SK-N-SH (cell line): ENCODE measurements at regions not wholly inside any gene's neighbourhood (a gene's known extent, or its start where the extent isn't known, plus 50 kb on each side); places are given as distances from the start of the nearest gene placed in this dataset.

Experiments used
- CTCF ChIA-PET: fragments of 300-600, 350-600 bp; formaldehyde crosslinking; extraction: SDS; loops from one replicate; lab custom pipeline; 2021; lab: Yijun Ruan, JAX
- POLR2A ChIA-PET: fragments of 350-600 bp; sonication (Branson Sonifier 250); formaldehyde crosslinking; extraction: SDS; loops from one replicate; lab custom pipeline; 2020; ENCODE audit warnings: antibody characterized with exemption, inconsistent platforms; lab: Yijun Ruan, JAX
- DNase-seq: peaks from one replicate; pipeline ENCODE4 v3.0.0; 2012
- H2AFZ ChIP-seq: fragments of 200-600 bp; sonication (generic); 2 replicates; pipeline ENCODE4 v1.8.1; 2016; ENCODE audit warnings: antibody characterized with exemption, mild to moderate bottlenecking, low read depth
- H3F3A ChIP-seq: fragments of 200-600 bp; sonication (generic); replicated peaks from 2 replicates; pipeline ENCODE3; 2016; ENCODE audit warnings: antibody characterized with exemption, mild to moderate bottlenecking; ENCODE audit not compliant: insufficient read depth
- H3K27ac ChIP-seq, 2 experiments: fragments of 200-500 bp in 1 of 2; fragments of 200-600 bp in 1 of 2; sonication (Bioruptor generic) in 1 of 2; sonication (generic), shearing (Covaris generic) in 1 of 2; 2 replicates each; pipeline versions ENCODE4 v1.5.1 to v1.6.1; 2014 to 2016; ENCODE audit warnings: low read depth in 2 of 2, inconsistent platforms in 1 of 2, low read length in 1 of 2, mild to moderate bottlenecking in 1 of 2, mixed read lengths in 1 of 2
- H3K27me3 ChIP-seq: fragments of 200-600 bp; sonication (generic), shearing (Covaris generic); 2 replicates; pipeline ENCODE4 v1.6.1; 2016; ENCODE audit warnings: mixed run types; ENCODE audit not compliant: insufficient read depth
- H3K36me3 ChIP-seq, 2 experiments: fragments of 200-500 bp in 1 of 2; fragments of 200-600 bp in 1 of 2; sonication (Bioruptor generic) in 1 of 2; sonication (generic) in 1 of 2; replicated peaks in 1 of 2; 2 replicates each; pipeline versions ENCODE3 to v1.5.1; 2014 to 2016; ENCODE audit warnings: low read length in 1 of 2, mild to moderate bottlenecking in 1 of 2; ENCODE audit not compliant: insufficient read depth in 2 of 2, control insufficient read depth in 1 of 2
- H3K4me1 ChIP-seq, 2 experiments: fragments of 200-500 bp in 1 of 2; fragments of 200-600 bp in 1 of 2; sonication (Bioruptor generic) in 1 of 2; sonication (generic), shearing (Covaris generic) in 1 of 2; 2 replicates each; pipeline versions ENCODE4 v1.5.1 to v1.6.1; 2014 to 2016; ENCODE audit warnings: low read depth in 1 of 2, low read length in 1 of 2, mixed run types in 1 of 2; ENCODE audit not compliant: insufficient read depth in 2 of 2, control insufficient read depth in 1 of 2
- H3K4me2 ChIP-seq: fragments of 200-600 bp; sonication (generic), shearing (Covaris generic); 2 replicates; pipeline ENCODE4 v1.6.1; 2017; ENCODE audit warnings: mixed run types
- H3K4me3 ChIP-seq, 2 experiments: fragments of 200-500 bp in 1 of 2; fragments of 200-600 bp in 1 of 2; sonication (Bioruptor generic) in 1 of 2; sonication (generic), shearing (Covaris generic) in 1 of 2; 2 replicates each; pipeline versions ENCODE4 v1.5.1 to v1.8.1; 2014 to 2016; ENCODE audit warnings: low read depth in 2 of 2, inconsistent platforms in 1 of 2, low read length in 1 of 2, mild to moderate bottlenecking in 1 of 2, mixed read lengths in 1 of 2, moderate library complexity in 1 of 2
- H3K79me2 ChIP-seq: fragments of 200-600 bp; sonication (generic); 2 replicates; pipeline ENCODE4 v1.8.1; 2017; ENCODE audit warnings: mild to moderate bottlenecking; ENCODE audit not compliant: insufficient read depth
- H3K9ac ChIP-seq: fragments of 200-600 bp; sonication (generic); 2 replicates; pipeline ENCODE4 v1.6.1; 2017; ENCODE audit warnings: mixed run types
- H3K9me2 ChIP-seq: fragments of 200-600 bp; sonication (generic); 2 replicates; pipeline ENCODE4 v1.6.1; 2017; ENCODE audit warnings: mixed run types
- H3K9me3 ChIP-seq: fragments of 200-600 bp; sonication (generic); 2 replicates; pipeline ENCODE4 v1.6.1; 2017; ENCODE audit warnings: mixed run types, mild to moderate bottlenecking, moderate library complexity
- H4K20me1 ChIP-seq: fragments of 200-600 bp; sonication (generic); 2 replicates; pipeline ENCODE4 v1.6.1; 2017; ENCODE audit warnings: mild to moderate bottlenecking, mixed run types; ENCODE audit not compliant: insufficient read depth
- CHD2 ChIP-seq: fragments of 150-350 bp; IDR thresholded peaks from 2 replicates; pipeline ENCODE4 v1.6.1; 2018; ENCODE audit warnings: low read length; ENCODE audit not compliant: partially characterized antibody
- CTCF ChIP-seq: fragments of 200-600 bp; sonication (generic); IDR thresholded peaks from 2 replicates; pipeline ENCODE4 v1.6.1; 2017; ENCODE audit warnings: antibody characterized with exemption, mild to moderate bottlenecking, moderate library complexity
- EP300 ChIP-seq, 2 experiments: IDR thresholded peaks; 2 replicates each; pipeline versions ENCODE4 v1.4.0 to v1.6.1; 2012; ENCODE audit warnings: borderline replicate concordance in 1 of 2, low read depth in 1 of 2, low read length in 1 of 2
- FOSL2 ChIP-seq: IDR thresholded peaks from 2 replicates; pipeline ENCODE4 v1.4.0; 2012; ENCODE audit warnings: low read depth, mild to moderate bottlenecking, moderate library complexity, borderline replicate concordance
- FOXJ3 ChIP-seq: sonication (generic); formaldehyde crosslinking; IDR thresholded peaks from 2 replicates; pipeline ENCODE4 v1.5.1; 2020; ENCODE audit warnings: mild to moderate bottlenecking, missing genetic modification reagents
- GATA2 ChIP-seq: sonication (generic); formaldehyde crosslinking; IDR thresholded peaks from 2 replicates; pipeline ENCODE4 v1.5.0; 2020; ENCODE audit warnings: mild to moderate bottlenecking, missing genetic modification reagents
- JUND ChIP-seq: IDR thresholded peaks from 2 replicates; pipeline ENCODE4 v1.4.0; 2012
- MAX ChIP-seq: IDR thresholded peaks from 2 replicates; pipeline ENCODE4 v1.4.0; 2012; ENCODE audit warnings: low read depth
- MEF2A ChIP-seq: IDR thresholded peaks from 2 replicates; pipeline ENCODE4 v1.4.0; 2012; ENCODE audit warnings: low read depth, borderline replicate concordance
- MXI1 ChIP-seq: IDR thresholded peaks from 2 replicates; pipeline ENCODE4 v1.6.1; 2012; ENCODE audit warnings: mild to moderate bottlenecking, low read depth, low read length, improper control_type of control experiment
- NFIC ChIP-seq: IDR thresholded peaks from 2 replicates; pipeline ENCODE4 v1.4.0; 2012; ENCODE audit warnings: borderline replicate concordance
- NRF1 ChIP-seq: IDR thresholded peaks from 2 replicates; pipeline ENCODE4 v1.6.1; 2012; ENCODE audit warnings: low read depth, mild to moderate bottlenecking, low read length
- PBX3 ChIP-seq: IDR thresholded peaks from 2 replicates; pipeline ENCODE4; 2012
- POLR2AphosphoS5 ChIP-seq: IDR thresholded peaks from 2 replicates; pipeline ENCODE4 v1.6.1; 2012; ENCODE audit warnings: low read depth, low read length
- RAD21 ChIP-seq: IDR thresholded peaks from 2 replicates; pipeline ENCODE4 v1.6.1; 2012; ENCODE audit warnings: mild to moderate bottlenecking, low read length
- RCOR1 ChIP-seq: fragments of 150-350 bp; IDR thresholded peaks from 2 replicates; pipeline ENCODE4 v1.6.1; 2017; ENCODE audit warnings: antibody characterized with exemption, low read length
- REST ChIP-seq: IDR thresholded peaks from 2 replicates; pipeline ENCODE4 v1.6.1; 2012; ENCODE audit warnings: mild to moderate bottlenecking, low read depth, low read length, moderate library complexity
- RFX5 ChIP-seq: IDR thresholded peaks from 2 replicates; pipeline ENCODE4 v1.6.1; 2012; ENCODE audit warnings: mild to moderate bottlenecking, improper control_type of control experiment, low read length
- RXRA ChIP-seq: IDR thresholded peaks from 2 replicates; pipeline ENCODE4 v1.4.0; 2012; ENCODE audit warnings: low read depth, mild to moderate bottlenecking, borderline replicate concordance
- SMC3 ChIP-seq: IDR thresholded peaks from 2 replicates; pipeline ENCODE4 v1.6.1; 2012; ENCODE audit warnings: low read depth, low read length, improper control_type of control experiment
- TAF1 ChIP-seq: IDR thresholded peaks from 2 replicates; pipeline ENCODE4 v1.6.1; 2012; ENCODE audit warnings: low read depth, mild to moderate bottlenecking, low read length, moderate library complexity, borderline replicate concordance
- TCF12 ChIP-seq: IDR thresholded peaks from 2 replicates; pipeline ENCODE4 v1.4.0; 2012
- USF1 ChIP-seq: IDR thresholded peaks from 2 replicates; pipeline ENCODE4 v1.4.0; 2012; ENCODE audit warnings: low read depth, borderline replicate concordance
- YY1 ChIP-seq: IDR thresholded peaks from 2 replicates; pipeline ENCODE4 v1.4.0; 2012; ENCODE audit warnings: low read depth, mild to moderate bottlenecking
- ZBTB33 ChIP-seq: IDR thresholded peaks from 2 replicates; pipeline ENCODE4 v1.4.0; 2012; ENCODE audit warnings: low read depth, borderline replicate concordance
- WGBS: methylation state at CpG from one replicate; pipeline ENCODE4 v1.1.6; 2017; ENCODE audit warnings: low lambda C conversion rate; 5-methylcytosine and 5-hydroxymethylcytosine counted together

- H3K9me2 ChIP-seq: no peaks in the 10 kb centered on the region
- POLR2A ChIA-PET: no interaction called here
- CTCF ChIA-PET: interaction anchor here (1.3 kb wide), 1 partner anchor 538 kb away, joined by 3 read pairs; no protein-coding TSS in a partner anchor
- peaks cover 10% of the 10 kb centered on the region for H3F3A ChIP-seq
- H3K4me2 ChIP-seq: 0 out of 2 replicates have a peak overlapping the region, but pooled peaks have one; percentile 26
- no peaks in the 10 kb centered on the region; the same call in 1 of the 2 replicates for H3K9me3 ChIP-seq
- WGBS: 10% methylated on average over 6 of the region's 6 CpGs
- no peaks in the 10 kb centered on the region for H3K27me3 ChIP-seq
- peaks cover 0 to 3% of the 10 kb centered on the region in 2 experiments; a peak in 2 of 4 replicates for H3K4me1 ChIP-seq
- no peaks in the 10 kb centered on the region for H4K20me1 ChIP-seq
- 0 out of 2 replicates have a peak overlapping the region, but pooled peaks have one; percentile 16 for H2AFZ ChIP-seq
- no peaks in the 10 kb centered on the region for H3K36me3 ChIP-seq
- no peak overlapping the region for H3K4me3 ChIP-seq
- peak overlapping the region; percentile 23 to 85; a peak in 3 of 4 replicates for H3K27ac ChIP-seq
- no peaks in the 10 kb centered on the region for H3K79me2 ChIP-seq
- no peak overlapping the region for H3K9ac ChIP-seq
- DNase-seq: no peak
- TF ChIP-seq EP300 (IDR thresholded peaks at IDR 0.05; ENCODE audit: borderline replicate concordance in 1 of 2, low read depth in 1 of 2, low read length in 1 of 2): peak; percentile 42 to 83; a peak in 2 of 4 replicates
- TF ChIP-seq MEF2A: no peak
- TF ChIP-seq RAD21: no peak
- TF ChIP-seq USF1: no peak
- TF ChIP-seq FOSL2: peak; percentile 33; the same call in 1 of the 2 replicates
- peak; percentile 70 for TF ChIP-seq JUND
- TF ChIP-seq RCOR1: no peak
- TF ChIP-seq REST: no peak
- TF ChIP-seq RXRA: peak; percentile 51; the same call in 1 of the 2 replicates
- TF ChIP-seq FOXJ3 (CRISPR knock-in tag): no peak
- TF ChIP-seq CHD2: no peak
- TF ChIP-seq RFX5: no peak
- no peak for TF ChIP-seq GATA2 (CRISPR knock-in tag)
- TF ChIP-seq NRF1: no peak
- TF ChIP-seq POLR2AphosphoS5: peak; percentile 89
- TF ChIP-seq SMC3: no peak; the same call in 1 of the 2 replicates
- no peak for TF ChIP-seq MXI1
- no peak for TF ChIP-seq ZBTB33
- no peak for TF ChIP-seq TAF1
- TF ChIP-seq CTCF: no peak
- TF ChIP-seq NFIC: peak; percentile 92
- TF ChIP-seq PBX3: peak; percentile 90
- TF ChIP-seq YY1: peak; percentile 32; the same call in 1 of the 2 replicates
- peak; percentile 81; the same call in 1 of the 2 replicates for TF ChIP-seq MAX
- peak; percentile 98 for TF ChIP-seq TCF12
These were observed 175.4 kb downstream of the NTMT2 start for GRCh38 chr1:170321113-170321512.
